RWPE1 (cell line): ENCODE measurements at regions not wholly inside any gene's neighbourhood (a gene's known extent, or its start where the extent isn't known, plus 50 kb on each side); places are given as distances from the start of the nearest gene placed in this dataset.

ENCODE experiments used
- CTCF ChIA-PET: fragments of 350-600 bp; sonication (Branson Sonifier 250); formaldehyde crosslinking; extraction: SDS; loops from one replicate; lab custom pipeline; 2021; lab: Yijun Ruan, JAX
- POLR2A ChIA-PET: fragments of 400-600 bp; formaldehyde crosslinking; extraction: SDS; loops from one replicate; lab custom pipeline; 2020; ENCODE audit warnings: antibody characterized with exemption; ENCODE audit not compliant: low non-redundant PET; lab: Yijun Ruan, JAX
- DNase-seq: peaks from one replicate; pipeline ENCODE4 v3.0.0; 2012; ENCODE audit warnings: low spot score
- H3K27ac ChIP-seq: fragments of 450-650 bp; 2 replicates; pipeline ENCODE4 v1.5.1; 2017
- TF ChIP-seq, protein P1 (sequence below): fragments of 450-650 bp; conservative IDR thresholded peaks from 2 replicates; pipeline ENCODE4 v1.5.1; 2017; ENCODE audit warnings: low read depth, mild to moderate bottlenecking

GRCh38 chr21:35243171-35243570, 194.1 kb upstream of the RUNX1 start:
- ChIA-PET CTCF (no interaction called here), POLR2A (no interaction called here)
- TF ChIP-seq, protein P1, sequence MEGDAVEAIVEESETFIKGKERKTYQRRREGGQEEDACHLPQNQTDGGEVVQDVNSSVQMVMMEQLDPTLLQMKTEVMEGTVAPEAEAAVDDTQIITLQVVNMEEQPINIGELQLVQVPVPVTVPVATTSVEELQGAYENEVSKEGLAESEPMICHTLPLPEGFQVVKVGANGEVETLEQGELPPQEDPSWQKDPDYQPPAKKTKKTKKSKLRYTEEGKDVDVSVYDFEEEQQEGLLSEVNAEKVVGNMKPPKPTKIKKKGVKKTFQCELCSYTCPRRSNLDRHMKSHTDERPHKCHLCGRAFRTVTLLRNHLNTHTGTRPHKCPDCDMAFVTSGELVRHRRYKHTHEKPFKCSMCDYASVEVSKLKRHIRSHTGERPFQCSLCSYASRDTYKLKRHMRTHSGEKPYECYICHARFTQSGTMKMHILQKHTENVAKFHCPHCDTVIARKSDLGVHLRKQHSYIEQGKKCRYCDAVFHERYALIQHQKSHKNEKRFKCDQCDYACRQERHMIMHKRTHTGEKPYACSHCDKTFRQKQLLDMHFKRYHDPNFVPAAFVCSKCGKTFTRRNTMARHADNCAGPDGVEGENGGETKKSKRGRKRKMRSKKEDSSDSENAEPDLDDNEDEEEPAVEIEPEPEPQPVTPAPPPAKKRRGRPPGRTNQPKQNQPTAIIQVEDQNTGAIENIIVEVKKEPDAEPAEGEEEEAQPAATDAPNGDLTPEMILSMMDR: no peak

DNA sequence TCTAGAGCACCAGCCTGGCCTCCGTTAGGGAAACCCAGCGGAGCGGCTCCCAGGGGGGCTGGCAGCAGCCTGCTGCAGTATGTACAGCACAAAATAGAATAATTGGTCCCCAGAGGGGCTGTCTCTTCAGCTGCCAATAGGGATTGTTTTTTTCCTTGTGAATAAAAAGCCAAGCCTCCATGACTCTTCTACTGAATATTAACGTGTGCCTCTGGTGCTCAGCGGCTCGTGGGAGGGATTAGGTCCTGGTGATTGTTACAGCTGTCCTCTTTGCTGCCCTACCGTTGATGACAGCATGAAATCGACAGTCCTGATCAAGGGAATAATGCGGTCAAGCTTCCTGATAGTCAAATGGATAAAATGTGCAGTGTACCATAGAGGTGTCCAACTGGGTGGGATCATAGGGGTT, 190.7 kb upstream of the RUNX1 start:
- POLR2A ChIA-PET: no interaction called here
- TF ChIP-seq, protein P1: no peak
- CTCF ChIA-PET: no interaction called here
- no peak for DNase-seq
- no peak overlapping the region for H3K27ac ChIP-seq

More at GRCh38 chr21:35243171-35243570, 194.1 kb upstream of the RUNX1 start:
- DNase-seq: no peak
- H3K27ac ChIP-seq: no peak overlapping the region

GRCh38 chr21:35238119-35238518, 189.0 kb upstream of the RUNX1 start:
- DNase-seq: no peak
- POLR2A ChIA-PET: no interaction called here
- CTCF ChIA-PET: interaction anchor here (0.7 kb wide), 1 partner anchor 58 kb away, joined by 3 read pairs; no protein-coding TSS in a partner anchor
- H3K27ac ChIP-seq: no peak overlapping the region
- TF ChIP-seq, protein P1: no peak

DNA sequence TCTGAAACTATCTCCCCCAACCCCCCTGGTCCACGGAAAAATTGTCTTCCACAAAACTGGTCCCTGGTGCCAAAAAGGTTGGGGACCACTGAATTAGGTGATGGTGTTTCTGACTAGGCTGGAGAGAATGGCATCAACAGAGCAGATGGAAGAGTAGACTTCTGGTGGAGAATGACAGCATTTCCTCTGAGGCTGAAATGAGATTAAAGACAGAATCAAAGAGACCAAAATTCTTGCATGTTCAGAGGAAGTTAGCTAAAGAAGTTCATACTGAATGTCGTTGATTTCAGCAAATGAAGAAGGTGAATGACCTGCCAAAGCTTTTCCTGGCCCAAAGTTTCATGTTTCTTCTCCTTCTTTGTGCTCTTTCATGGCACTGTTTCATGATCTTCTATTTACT, 188.2 kb upstream of the RUNX1 start:
- no peak overlapping the region for H3K27ac ChIP-seq
- no peak for DNase-seq
- CTCF ChIA-PET: interaction anchor here (0.7 kb wide), 1 partner anchor 59 kb away, joined by 3 read pairs; no protein-coding TSS in a partner anchor
- TF ChIP-seq, protein P1: no peak
- POLR2A ChIA-PET: no interaction called here

DNA sequence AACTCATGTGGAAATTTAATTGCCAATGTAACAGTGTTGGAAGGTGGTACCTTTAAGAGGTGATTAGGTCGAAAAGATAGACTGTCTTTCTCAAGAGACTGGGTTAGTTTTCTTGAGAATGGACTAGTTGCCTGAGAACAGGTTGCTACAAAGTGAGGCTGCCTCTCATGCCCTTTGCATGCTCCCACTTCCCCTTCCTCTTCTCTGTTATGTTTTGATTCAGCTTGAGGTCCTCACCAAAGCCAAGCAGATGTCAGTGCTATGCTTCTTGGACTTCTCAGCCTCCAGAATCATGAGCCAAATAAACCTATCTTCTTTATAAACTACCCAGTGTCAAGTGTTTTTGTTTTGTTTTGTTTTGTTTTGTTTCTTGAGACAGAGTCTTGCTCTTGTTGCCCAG, 187.0 kb upstream of the RUNX1 start:
- ChIA-PET POLR2A (no interaction called here), CTCF (no interaction called here)
- no peak overlapping the region for H3K27ac ChIP-seq
- TF ChIP-seq, protein P1: no peak
- no peak for DNase-seq

GRCh38 chr21:35234725-35235124, 185.6 kb upstream of the RUNX1 start:
- H3K27ac ChIP-seq: no peak overlapping the region
- ChIA-PET CTCF (no interaction called here), POLR2A (no interaction called here)
- TF ChIP-seq, protein P1: no peak
- no peak for DNase-seq
